Adipocyte (in vitro differentiated cells): ENCODE measurements at regions not wholly inside any gene's neighbourhood (a gene's known extent, or its start where the extent isn't known, plus 50 kb on each side); places are given as distances from the start of the nearest gene placed in this dataset.
"Not testable (repeated sequence)": the region's sequence is repeated elsewhere in the genome, so short reads cannot be mapped to it uniquely, and the experiment has no call there.

Source experiments
- DNase-seq: peaks from one replicate; pipeline ENCODE4 v3.0.0-alpha.2; 2015; ENCODE audit warnings: low read depth
- H3K27me3 ChIP-seq: replicated peaks from 2 replicates; pipeline ENCODE4 v1.7.0; 2013; ENCODE audit warnings: mild to moderate bottlenecking, low read length, moderate library complexity; ENCODE audit not compliant: control insufficient read depth, insufficient read depth
- H3K36me3 ChIP-seq: 2 replicates; pipeline ENCODE4 v1.7.0; 2013; ENCODE audit warnings: low read length, mild to moderate bottlenecking, moderate library complexity; ENCODE audit not compliant: control insufficient read depth, insufficient read depth, severe bottlenecking
- H3K4me1 ChIP-seq: 2 replicates; pipeline ENCODE4 v1.7.0; 2013; ENCODE audit warnings: mild to moderate bottlenecking, low read length, moderate library complexity; ENCODE audit not compliant: control insufficient read depth, insufficient read depth
- H3K4me3 ChIP-seq: 2 replicates; pipeline ENCODE4 v1.7.0; 2013; ENCODE audit warnings: mild to moderate bottlenecking, low read length, moderate library complexity
- H3K9ac ChIP-seq: 2 replicates; pipeline ENCODE4 v1.7.0; 2013; ENCODE audit warnings: mild to moderate bottlenecking, low read length, moderate library complexity
- H3K9me3 ChIP-seq: 2 replicates; pipeline ENCODE4 v1.7.0; 2013; ENCODE audit warnings: mild to moderate bottlenecking, low read length, moderate library complexity; ENCODE audit not compliant: control insufficient read depth

GRCh38 chr16:87199379-87199778, 117.8 kb downstream of the C16orf95 start:
- Histone ChIP-seq H3K36me3 (no peaks in the 10 kb centered on the region), H3K4me3 (no peak overlapping the region), H3K9ac (no peak overlapping the region), H3K4me1 (peaks cover 33% of the 10 kb centered on the region), H3K27me3 (no peaks in the 10 kb centered on the region), H3K9me3 (no peaks in the 10 kb centered on the region)
- no peak for DNase-seq

- peaks cover 33% of the 10 kb centered on the region for H3K4me1 ChIP-seq
- H3K9me3 ChIP-seq: no peaks in the 10 kb centered on the region
- DNase-seq: no peak
- no peaks in the 10 kb centered on the region for H3K27me3 ChIP-seq
- no peak overlapping the region for H3K9ac ChIP-seq
- no peaks in the 10 kb centered on the region for H3K36me3 ChIP-seq
- no peak overlapping the region for H3K4me3 ChIP-seq
Measured at GRCh38 chr16:87199901-87200300, 117.3 kb downstream of the C16orf95 start.

- peaks cover 33% of the 10 kb centered on the region for H3K4me1 ChIP-seq
- H3K4me3 ChIP-seq: no peak overlapping the region
- no peak for DNase-seq
- no peak overlapping the region for H3K9ac ChIP-seq
- H3K36me3 ChIP-seq: no peaks in the 10 kb centered on the region
- no peaks in the 10 kb centered on the region for H3K9me3 ChIP-seq
- no peaks in the 10 kb centered on the region for H3K27me3 ChIP-seq
Measured at GRCh38 chr16:87200637-87201036, 116.6 kb downstream of the C16orf95 start.

GRCh38 chr16:87201052-87201451, 116.1 kb downstream of the C16orf95 start:
- Histone ChIP-seq H3K4me3 (no peak overlapping the region), H3K9me3 (no peaks in the 10 kb centered on the region), H3K9ac (no peak overlapping the region), H3K36me3 (no peaks in the 10 kb centered on the region), H3K4me1 (peaks cover 33% of the 10 kb centered on the region), H3K27me3 (no peaks in the 10 kb centered on the region)
- peak; percentile 95 for DNase-seq

GRCh38 chr16:87201790-87202189, 115.4 kb downstream of the C16orf95 start:
- Histone ChIP-seq H3K9me3 (no peaks in the 10 kb centered on the region), H3K27me3 (no peaks in the 10 kb centered on the region), H3K9ac (no peak overlapping the region), H3K36me3 (no peaks in the 10 kb centered on the region), H3K4me3 (no peak overlapping the region), H3K4me1 (peaks cover 39% of the 10 kb centered on the region)
- DNase-seq: no peak

- Histone ChIP-seq H3K4me1 (peaks cover 45% of the 10 kb centered on the region), H3K4me3 (no peak overlapping the region), H3K36me3 (no peaks in the 10 kb centered on the region), H3K27me3 (no peaks in the 10 kb centered on the region), H3K9ac (peak overlapping the region; percentile 6), H3K9me3 (no peaks in the 10 kb centered on the region)
- DNase-seq: peak; percentile 49
Measured at GRCh38 chr16:87202346-87202745, 114.8 kb downstream of the C16orf95 start.

- peak overlapping the region; percentile 6 for H3K4me3 ChIP-seq
Measured at GRCh38 chr16:87203060-87203656, 114.0 kb downstream of the C16orf95 start.

GRCh38 chr16:87206646-87207451, 110.3 kb downstream of the C16orf95 start:
- peak overlapping the region; percentile 60 for H3K9ac ChIP-seq
- peak; percentile 86 for DNase-seq
- no peaks in the 10 kb centered on the region for H3K27me3 ChIP-seq
- peak overlapping the region; percentile 62 for H3K4me3 ChIP-seq
- H3K9me3 ChIP-seq: no peaks in the 10 kb centered on the region
- peaks cover 52% of the 10 kb centered on the region for H3K4me1 ChIP-seq
- H3K36me3 ChIP-seq: no peaks in the 10 kb centered on the region

More at GRCh38 chr16:87203060-87203656, 114.0 kb downstream of the C16orf95 start:
- H3K9ac ChIP-seq: no peak overlapping the region
- peak; percentile 88 for DNase-seq
- no peaks in the 10 kb centered on the region for H3K36me3 ChIP-seq
- H3K9me3 ChIP-seq: no peaks in the 10 kb centered on the region
- H3K27me3 ChIP-seq: no peaks in the 10 kb centered on the region
- peaks cover 53% of the 10 kb centered on the region for H3K4me1 ChIP-seq

- Histone ChIP-seq H3K4me1 (peaks cover 52% of the 10 kb centered on the region), H3K36me3 (no peaks in the 10 kb centered on the region), H3K9me3 (no peaks in the 10 kb centered on the region), H3K27me3 (no peaks in the 10 kb centered on the region), H3K4me3 (peak overlapping the region; percentile 62), H3K9ac (peak overlapping the region; percentile 60)
- DNase-seq: peak; percentile 90
Measured at GRCh38 chr16:87207509-87207908, 109.7 kb downstream of the C16orf95 start.

- H3K4me3 ChIP-seq: peak overlapping the region; percentile 62
- H3K9me3 ChIP-seq: no peaks in the 10 kb centered on the region
- H3K9ac ChIP-seq: peak overlapping the region; percentile 60
- no peaks in the 10 kb centered on the region for H3K27me3 ChIP-seq
- no peaks in the 10 kb centered on the region for H3K36me3 ChIP-seq
- no peak for DNase-seq
- peaks cover 52% of the 10 kb centered on the region for H3K4me1 ChIP-seq
Measured at GRCh38 chr16:87207965-87208364, 109.2 kb downstream of the C16orf95 start.

GRCh38 chr16:87208968-87209367, 108.2 kb downstream of the C16orf95 start:
- H3K9ac ChIP-seq, H3K36me3 ChIP-seq, H3K4me3 ChIP-seq, DNase-seq, H3K9me3 ChIP-seq, H3K27me3 ChIP-seq: not testable (repeated sequence)
- H3K4me1 ChIP-seq: peaks cover 45% of the 10 kb centered on the region
